ENCODE measurements at regions not wholly inside any gene's neighbourhood (a gene's known extent, or its start where the extent isn't known, plus 50 kb on each side); places are given as distances from the start of the nearest gene placed in this dataset.

DNA sequence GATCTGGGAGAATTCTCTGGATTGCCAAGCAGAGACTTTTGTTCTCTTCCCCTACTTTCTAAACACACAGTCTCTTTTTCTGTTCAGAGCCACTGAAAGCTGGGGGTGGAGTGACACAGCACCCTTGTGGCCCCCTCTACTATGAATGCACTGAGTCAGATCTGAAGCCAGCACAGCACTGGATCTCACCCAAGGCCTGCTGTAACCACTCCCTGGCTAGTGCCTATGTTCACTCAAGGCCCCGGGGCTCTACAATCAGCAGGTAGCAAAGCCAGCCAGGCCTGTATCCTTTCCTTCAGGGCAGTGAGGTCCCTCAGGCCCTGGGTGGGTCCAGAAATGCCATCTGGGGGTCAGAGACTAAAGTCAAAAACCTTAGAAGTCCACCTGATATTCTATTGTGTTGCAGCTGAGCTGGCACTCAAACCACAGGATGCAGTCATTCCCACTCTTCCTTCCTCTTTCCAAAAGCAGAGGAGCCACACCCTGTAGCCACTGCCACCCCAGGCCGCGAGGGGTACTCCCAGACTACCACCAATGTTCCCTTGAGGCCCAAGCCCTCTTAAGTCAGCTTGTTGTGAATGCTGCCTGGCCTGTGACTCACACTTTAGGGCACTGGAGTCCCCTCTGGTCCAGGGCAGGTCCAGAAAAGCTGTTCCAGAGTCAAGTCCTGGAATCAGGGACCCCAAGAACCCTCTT is 110.1 kb upstream of the RXFP2 start:
- H3K4me3 ChIP-seq (ENCODE audit: low read depth, low read length), result no peak overlapping the region
- H3K4me1 ChIP-seq, result no peaks in the 10 kb centered on the region
- no peak overlapping the region for H3K27ac ChIP-seq
- H3K27me3 ChIP-seq (ENCODE audit: control insufficient read depth, insufficient read depth, low read length), result no peaks in the 10 kb centered on the region
- TF ChIP-seq, protein P1, sequence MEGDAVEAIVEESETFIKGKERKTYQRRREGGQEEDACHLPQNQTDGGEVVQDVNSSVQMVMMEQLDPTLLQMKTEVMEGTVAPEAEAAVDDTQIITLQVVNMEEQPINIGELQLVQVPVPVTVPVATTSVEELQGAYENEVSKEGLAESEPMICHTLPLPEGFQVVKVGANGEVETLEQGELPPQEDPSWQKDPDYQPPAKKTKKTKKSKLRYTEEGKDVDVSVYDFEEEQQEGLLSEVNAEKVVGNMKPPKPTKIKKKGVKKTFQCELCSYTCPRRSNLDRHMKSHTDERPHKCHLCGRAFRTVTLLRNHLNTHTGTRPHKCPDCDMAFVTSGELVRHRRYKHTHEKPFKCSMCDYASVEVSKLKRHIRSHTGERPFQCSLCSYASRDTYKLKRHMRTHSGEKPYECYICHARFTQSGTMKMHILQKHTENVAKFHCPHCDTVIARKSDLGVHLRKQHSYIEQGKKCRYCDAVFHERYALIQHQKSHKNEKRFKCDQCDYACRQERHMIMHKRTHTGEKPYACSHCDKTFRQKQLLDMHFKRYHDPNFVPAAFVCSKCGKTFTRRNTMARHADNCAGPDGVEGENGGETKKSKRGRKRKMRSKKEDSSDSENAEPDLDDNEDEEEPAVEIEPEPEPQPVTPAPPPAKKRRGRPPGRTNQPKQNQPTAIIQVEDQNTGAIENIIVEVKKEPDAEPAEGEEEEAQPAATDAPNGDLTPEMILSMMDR (IDR thresholded peaks at IDR 0.05), result no peak
- no peak overlapping the region for H3K4me2 ChIP-seq (ENCODE audit: low read length)
- peak overlapping the region; percentile 11 for H2AFZ ChIP-seq
- H3K9ac ChIP-seq, result no peak overlapping the region
- H3K9me3 ChIP-seq (ENCODE audit: control insufficient read depth, low read length), result no peaks in the 10 kb centered on the region
- H3K36me3 ChIP-seq (ENCODE audit: control insufficient read depth, insufficient read depth, low read length), result no peaks in the 10 kb centered on the region
- no peaks in the 10 kb centered on the region for H3K79me2 ChIP-seq

DNA sequence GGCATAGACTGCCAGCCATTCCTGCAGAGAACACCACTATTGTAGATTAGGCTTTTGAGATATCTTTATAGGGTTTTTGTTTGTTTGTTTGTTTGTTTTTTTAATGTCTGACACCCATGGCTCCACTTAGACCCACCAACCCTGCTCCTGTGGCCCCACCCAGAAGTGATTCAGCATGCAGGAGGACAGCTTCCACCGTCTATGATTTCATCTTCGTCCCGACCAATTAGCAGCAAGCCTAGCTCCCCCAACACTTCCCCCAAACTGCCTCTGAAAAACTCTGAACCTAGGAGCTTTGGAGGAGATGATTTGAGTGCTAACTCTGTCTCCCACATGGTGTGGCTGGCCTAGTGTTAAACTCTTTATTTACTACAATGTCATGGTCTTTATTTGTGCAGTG is 108.3 kb upstream of the RXFP2 start:
- H3K27ac ChIP-seq, result no peak overlapping the region
- no peak overlapping the region for H3K4me2 ChIP-seq (ENCODE audit: low read length)

DNA sequence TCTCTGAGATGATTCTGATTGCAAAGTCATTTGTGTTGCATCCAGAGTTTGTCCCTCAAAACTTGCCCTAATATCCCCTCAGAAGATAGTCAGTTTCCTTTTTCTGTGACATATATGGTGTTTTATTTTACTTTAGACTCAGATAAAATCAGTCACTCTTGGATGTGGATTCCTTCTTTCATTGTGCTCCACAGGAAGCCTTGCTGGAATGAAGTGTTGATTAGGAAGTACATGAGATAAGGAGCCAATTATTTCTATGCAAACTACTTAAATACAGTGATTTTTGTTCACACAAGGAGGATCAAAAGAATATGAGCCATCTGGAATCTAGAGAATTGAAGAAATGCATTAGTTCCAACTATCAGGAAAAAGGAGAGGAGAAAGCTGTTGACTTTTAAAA is 107.6 kb upstream of the RXFP2 start:
- TF ChIP-seq, protein P1 (IDR thresholded peaks at IDR 0.05), result no peak
- H3K79me2 ChIP-seq, result no peaks in the 10 kb centered on the region
- no peak overlapping the region for H3K4me3 ChIP-seq (ENCODE audit: low read depth, low read length)
- no peaks in the 10 kb centered on the region for H3K9me3 ChIP-seq (ENCODE audit: control insufficient read depth, low read length)
- H3K27ac ChIP-seq, result no peak overlapping the region
- no peak overlapping the region for H2AFZ ChIP-seq
- H3K27me3 ChIP-seq (ENCODE audit: control insufficient read depth, insufficient read depth, low read length), result no peaks in the 10 kb centered on the region
- no peaks in the 10 kb centered on the region for H3K36me3 ChIP-seq (ENCODE audit: control insufficient read depth, insufficient read depth, low read length)
- no peak overlapping the region for H3K4me2 ChIP-seq (ENCODE audit: low read length)
- H3K9ac ChIP-seq, result no peak overlapping the region
- no peaks in the 10 kb centered on the region for H3K4me1 ChIP-seq

More for the DNA sequence above, 108.3 kb upstream of the RXFP2 start:
- Histone ChIP-seq H3K9me3 (ENCODE audit: control insufficient read depth, low read length) (no peaks in the 10 kb centered on the region), H3K36me3 (ENCODE audit: control insufficient read depth, insufficient read depth, low read length) (no peaks in the 10 kb centered on the region), H3K9ac (no peak overlapping the region), H3K27me3 (ENCODE audit: control insufficient read depth, insufficient read depth, low read length) (no peaks in the 10 kb centered on the region), H3K4me1 (no peaks in the 10 kb centered on the region), H2AFZ (no peak overlapping the region), H3K4me3 (ENCODE audit: low read depth, low read length) (no peak overlapping the region), H3K79me2 (no peaks in the 10 kb centered on the region)
- TF ChIP-seq, protein P1 (IDR thresholded peaks at IDR 0.05), result no peak

DNA sequence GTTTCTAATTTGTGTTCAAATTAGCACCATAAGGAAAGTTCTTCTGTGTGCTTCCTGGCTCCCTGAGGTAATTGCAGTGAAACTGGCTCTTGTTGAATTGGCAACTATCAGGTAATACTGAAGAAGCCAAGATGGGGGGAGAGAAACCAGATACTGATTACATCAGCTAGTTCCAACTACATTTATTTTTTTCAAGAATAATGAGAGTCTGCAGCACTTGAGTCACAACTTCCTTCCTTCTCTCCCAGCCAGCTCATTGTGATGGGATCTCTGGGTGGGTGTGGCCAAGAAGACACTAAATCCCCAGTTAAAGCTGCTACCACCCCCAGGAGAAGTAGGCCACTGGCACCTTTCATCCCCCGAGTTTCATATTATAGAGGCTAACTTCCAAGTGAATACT is 100.7 kb upstream of the RXFP2 start:
- Histone ChIP-seq H3K9me3 (ENCODE audit: control insufficient read depth, low read length) (no peaks in the 10 kb centered on the region), H3K79me2 (no peaks in the 10 kb centered on the region), H3K4me3 (ENCODE audit: low read depth, low read length) (no peak overlapping the region), H3K4me2 (ENCODE audit: low read length) (no peak overlapping the region), H3K36me3 (ENCODE audit: control insufficient read depth, insufficient read depth, low read length) (no peaks in the 10 kb centered on the region), H2AFZ (no peak overlapping the region), H3K27me3 (ENCODE audit: control insufficient read depth, insufficient read depth, low read length) (no peaks in the 10 kb centered on the region), H3K4me1 (no peaks in the 10 kb centered on the region), H3K27ac (no peak overlapping the region), H3K9ac (no peak overlapping the region)
- TF ChIP-seq, protein P1 (IDR thresholded peaks at IDR 0.05), result no peak

Data from parathyroid adenoma (tissue), 2 donors.